ENCODE measurements at regions not wholly inside any gene's neighbourhood (a gene's known extent, or its start where the extent isn't known, plus 50 kb on each side); places are given as distances from the start of the nearest gene placed in this dataset.
A peak's percentile ranks its signal among the peaks of the same experiment; 100 is the strongest.
"Not testable (repeated sequence)": the region's sequence is repeated elsewhere in the genome, so short reads cannot be mapped to it uniquely, and the experiment has no call there.

GRCh38 chr2:82811946-82812345, 1647.1 kb downstream of the SUCLG1 start:
- DNase-seq (ENCODE audit: low spot score), result no peak

GRCh38 chr2:82803307-82803706, 1655.8 kb downstream of the SUCLG1 start:
- no peak for DNase-seq (ENCODE audit: low spot score)

- DNase-seq (ENCODE audit: low spot score), result no peak
Measured at GRCh38 chr2:82797469-82797868, 1661.6 kb downstream of the SUCLG1 start.

- no peak for DNase-seq (ENCODE audit: low spot score)
Measured at GRCh38 chr2:82796132-82796531, 1662.9 kb downstream of the SUCLG1 start.

- peak; percentile 47 for DNase-seq (ENCODE audit: low spot score)
Measured at GRCh38 chr2:82795446-82795845, 1663.6 kb downstream of the SUCLG1 start.

DNA sequence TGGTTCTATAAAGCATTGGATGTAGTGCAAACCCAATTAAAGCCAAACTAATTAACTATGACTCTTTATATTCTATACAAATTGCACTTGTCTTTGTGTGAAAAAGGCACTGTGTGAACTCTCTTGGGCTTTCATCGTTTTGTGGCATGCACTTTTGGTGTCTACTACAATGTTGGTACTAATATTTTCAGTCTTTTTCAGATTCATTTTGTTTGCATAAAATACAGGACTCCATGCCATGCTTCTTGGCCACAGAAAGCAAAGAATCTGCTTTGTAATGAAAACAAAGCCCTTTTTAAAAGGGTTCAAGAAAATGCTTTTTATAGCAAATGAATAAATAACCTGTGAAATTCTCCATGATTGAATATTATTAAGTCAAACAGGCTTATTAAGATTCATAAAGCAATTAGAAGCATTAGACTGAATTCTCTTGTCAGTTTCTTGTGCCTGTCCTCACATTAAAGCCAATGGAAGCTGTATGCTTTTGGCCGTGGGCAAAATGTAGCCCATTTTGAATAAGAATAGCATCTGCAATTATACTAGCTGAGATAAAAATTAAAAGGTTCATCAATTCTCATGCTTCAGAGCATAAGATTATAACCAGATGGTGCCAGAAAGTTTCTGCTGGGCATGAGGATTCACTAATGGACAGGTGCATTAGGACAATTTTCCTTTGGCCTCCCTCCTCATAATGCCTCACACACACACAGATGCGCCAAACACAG, 1665.2 kb downstream of the SUCLG1 start:
- no peak for DNase-seq (ENCODE audit: low spot score)

GRCh38 chr2:82792316-82792715, 1666.8 kb downstream of the SUCLG1 start:
- peak; percentile 14 for DNase-seq (ENCODE audit: low spot score)

- no peak for DNase-seq (ENCODE audit: low spot score)
Measured at GRCh38 chr2:82790206-82791021, 1668.7 kb downstream of the SUCLG1 start.

- no peak for DNase-seq (ENCODE audit: low spot score)
Measured at GRCh38 chr2:82789851-82790205, 1669.3 kb downstream of the SUCLG1 start.

DNA sequence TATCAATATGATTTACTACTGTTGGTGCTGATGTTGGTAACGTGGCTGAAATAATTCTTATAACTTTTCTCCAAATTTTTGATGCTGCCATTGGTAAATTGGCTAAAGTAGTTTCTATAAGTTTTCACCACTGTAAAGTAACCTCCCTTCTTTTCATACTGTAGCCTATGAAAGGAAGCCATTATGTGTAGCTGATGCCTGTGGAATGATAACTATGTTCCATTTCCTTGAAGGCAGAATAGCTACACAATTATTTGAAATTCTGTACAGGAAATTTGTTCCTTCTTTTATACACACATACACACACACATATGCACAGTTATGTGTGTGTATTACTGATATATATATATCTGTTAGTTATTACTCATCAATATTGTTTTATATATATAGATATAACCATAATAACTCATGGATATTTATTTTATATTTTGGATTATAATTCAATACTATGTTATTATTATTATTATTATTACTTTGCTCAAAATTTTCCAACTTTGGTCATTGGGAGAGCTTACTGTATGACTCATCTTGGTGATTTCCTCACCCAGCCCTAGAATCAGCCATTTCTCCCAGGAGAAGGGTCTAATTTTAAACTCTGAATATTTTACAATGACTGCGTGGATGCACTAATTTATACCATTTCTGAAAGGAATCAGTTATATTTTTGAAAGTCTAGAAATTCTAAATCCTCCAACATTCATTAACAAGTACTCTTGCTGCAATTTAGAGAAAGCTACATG, 1677.7 kb downstream of the SUCLG1 start:
- DNase-seq (ENCODE audit: low spot score), result peak; percentile 37

DNA sequence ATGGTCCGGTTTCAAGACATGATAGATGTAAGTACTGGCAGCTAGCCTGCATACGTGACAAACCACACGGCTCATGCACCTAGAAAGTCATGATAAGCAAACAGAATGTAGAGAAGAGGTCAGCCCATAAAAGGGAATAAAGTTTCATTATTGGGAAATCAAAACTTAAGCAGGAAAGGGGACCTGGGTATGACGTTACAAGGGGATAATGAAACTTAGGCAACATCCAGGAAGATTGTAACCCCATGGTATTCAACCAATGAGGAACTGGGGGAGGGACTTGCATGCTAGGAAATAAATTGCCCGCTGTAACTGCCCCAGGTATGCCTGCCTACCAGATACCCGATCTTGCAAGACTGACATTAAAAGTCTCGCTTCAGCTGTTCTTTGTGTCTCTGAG, 1679.0 kb downstream of the SUCLG1 start:
- DNase-seq (ENCODE audit: low spot score), result no peak

- DNase-seq (ENCODE audit: low spot score), result no peak
Measured at GRCh38 chr2:82752396-82752795, 1706.7 kb downstream of the SUCLG1 start.

GRCh38 chr2:82748653-82749052, 1710.4 kb downstream of the SUCLG1 start:
- DNase-seq (ENCODE audit: low spot score), result no peak

DNA sequence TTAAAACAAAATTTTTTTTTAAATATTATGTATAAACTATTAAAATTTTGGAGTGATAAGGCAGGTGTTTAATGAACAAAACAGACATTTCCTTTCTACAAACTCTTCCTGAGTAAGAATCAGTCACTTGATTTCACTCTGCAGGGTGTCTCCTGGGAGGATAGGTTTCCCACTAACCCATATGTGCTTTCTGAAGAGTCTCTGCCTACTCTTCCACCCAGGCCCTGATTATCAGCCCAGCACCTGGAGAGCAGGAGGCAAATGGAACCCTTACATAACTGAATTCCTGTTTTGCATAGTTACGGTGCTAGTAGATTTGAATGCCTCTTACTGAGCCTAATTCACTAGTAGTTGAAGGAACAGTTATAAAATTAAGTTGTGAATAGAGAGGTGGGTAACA, 1718.6 kb downstream of the SUCLG1 start:
- DNase-seq (ENCODE audit: low spot score), result no peak

DNA sequence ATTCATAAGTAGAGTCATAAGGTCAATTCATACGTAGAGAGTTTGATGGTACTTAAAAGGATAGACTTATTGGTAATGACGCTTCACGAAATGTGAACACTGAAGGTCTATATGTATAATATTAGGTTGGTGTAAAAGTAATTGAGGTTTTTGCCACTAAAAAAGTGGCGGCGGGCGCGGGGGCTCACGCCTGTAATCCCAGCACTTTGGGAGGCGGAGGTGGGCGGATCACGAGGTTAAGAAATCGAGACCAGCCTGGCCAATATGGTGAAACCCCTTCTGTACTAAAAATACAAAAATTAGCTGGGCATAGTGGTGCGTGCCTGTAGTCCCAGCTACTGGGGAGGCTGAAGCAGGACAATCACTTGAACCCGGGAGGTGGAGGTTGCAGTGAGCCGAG, 1721.1 kb downstream of the SUCLG1 start:
- not testable (repeated sequence) for DNase-seq (ENCODE audit: low spot score)

DNA sequence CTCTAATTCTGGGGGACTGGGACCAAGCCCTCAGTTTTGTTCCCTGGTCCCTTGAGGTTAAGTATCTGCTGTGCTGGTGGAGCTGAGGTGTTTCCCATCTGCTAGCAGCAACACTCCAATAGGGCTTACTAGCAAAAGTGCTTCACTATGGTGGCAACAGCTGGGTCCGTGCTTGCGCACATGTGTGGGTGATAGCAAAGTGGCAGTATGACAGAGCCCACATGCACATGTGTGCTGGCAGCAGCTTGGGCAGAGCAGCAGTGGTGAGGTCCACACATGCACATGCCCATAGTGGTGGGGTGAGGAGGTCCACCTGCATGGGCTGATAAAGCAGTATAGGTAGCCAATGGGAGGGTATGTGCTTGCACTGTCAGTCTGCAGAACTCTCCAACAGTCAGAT, 1723.7 kb downstream of the SUCLG1 start:
- no peak for DNase-seq (ENCODE audit: low spot score)

GRCh38 chr2:82731824-82732223, 1727.3 kb downstream of the SUCLG1 start:
- DNase-seq (ENCODE audit: low spot score), result no peak

GRCh38 chr2:82730811-82731210, 1728.3 kb downstream of the SUCLG1 start:
- no peak for DNase-seq (ENCODE audit: low spot score)

- DNase-seq (ENCODE audit: low spot score), result no peak
Measured at GRCh38 chr2:82728090-82728489, 1731.0 kb downstream of the SUCLG1 start.

GRCh38 chr2:82708681-82709080, 1750.4 kb downstream of the SUCLG1 start:
- no peak for DNase-seq (ENCODE audit: low spot score)

- DNase-seq (ENCODE audit: low spot score), result no peak
Measured at GRCh38 chr2:82697231-82697630, 1761.8 kb downstream of the SUCLG1 start.

DNA sequence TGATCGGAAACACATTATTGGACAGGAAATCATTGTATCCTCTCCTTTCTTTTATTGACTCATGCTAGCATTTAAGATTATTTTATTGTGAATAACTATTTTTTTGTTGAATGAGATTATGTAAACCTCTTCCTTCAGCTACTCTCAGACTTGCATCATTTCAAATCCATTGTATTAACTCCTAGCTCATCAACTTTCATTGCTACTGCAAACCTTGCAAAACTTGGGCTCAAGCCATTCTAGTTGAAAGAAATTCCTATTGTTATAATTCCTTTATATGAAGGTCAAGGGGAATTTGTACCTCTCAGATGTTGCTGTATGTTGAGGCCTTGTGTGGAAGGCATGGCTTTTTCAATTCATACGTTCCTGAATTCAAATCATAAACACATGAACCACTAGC, 1764.6 kb downstream of the SUCLG1 start:
- no peak for DNase-seq (ENCODE audit: low spot score)
